K562 (cell line): ENCODE measurements at regions not wholly inside any gene's neighbourhood (a gene's known extent, or its start where the extent isn't known, plus 50 kb on each side); places are given as distances from the start of the nearest gene placed in this dataset.

Experiments
- ATAC-seq: fragments of 200-7000 bp; cut with Tn5 transposase; 3 replicates; pipeline ENCODE4 v1.9.1; 2020; ENCODE audit warnings: moderate library complexity
- BruUV-seq: library from RNA; stranded (reverse); fragments of 400-500 nt; replicated peaks from 2 replicates; lab custom pipeline; 2021; lab: Mats Ljungman, UMichigan
- CTCF ChIA-PET: fragments of 300-600 bp; formaldehyde crosslinking; extraction: SDS; loops from one replicate; lab custom pipeline; 2021; ENCODE audit warnings: low intra/inter-chr PET ratio; lab: Yijun Ruan, JAX
- POLR2A ChIA-PET: fragments of 300-600, 350-650 bp; sonication (Branson Sonifier 250); formaldehyde crosslinking; extraction: SDS; loops from one replicate; lab custom pipeline; 2021; ENCODE audit warnings: antibody characterized with exemption, inconsistent platforms; lab: Yijun Ruan, JAX
- DNase-seq, 4 experiments: peaks; one replicate each; pipeline versions ENCODE4 v3.0.0 to v3.0.0-alpha.2; 2011 to 2018; ENCODE audit warnings: low spot score in 3 of 4, mixed read lengths in 3 of 4; ENCODE audit errors: extremely low read depth in 1 of 4
- FAIRE-seq: peaks from 2 replicates; lab custom pipeline; 2011; peaks lifted over from hg19 to GRCh38; lab: Jason Lieb, UNC
- H2AFZ ChIP-seq: 2 replicates; pipeline ENCODE4 v1.6.0; 2011; ENCODE audit warnings: low read depth, low read length, control low read depth, inconsistent platforms
- H3K27ac ChIP-seq: fragments of 200-600 bp; 3 replicates; pipeline ENCODE4 v1.8.0; 2011; ENCODE audit warnings: low read depth, mild to moderate bottlenecking, control low read depth, inconsistent platforms, low read length, moderate library complexity, mixed read lengths; ENCODE audit errors: extremely low read depth
- H3K27me3 ChIP-seq, 2 experiments: fragments of 300-600 bp in 1 of 2; 2 replicates in 1 of 2; 3 replicates in 1 of 2; pipeline versions ENCODE4 v1.6.0 to v1.8.0; 2011; ENCODE audit warnings: inconsistent platforms in 2 of 2, low read length in 2 of 2, mild to moderate bottlenecking in 1 of 2, mixed read lengths in 1 of 2, moderate library complexity in 1 of 2; ENCODE audit not compliant: control insufficient read depth in 2 of 2, insufficient read depth in 2 of 2
- H3K36me3 ChIP-seq: fragments of 300-600 bp; 3 replicates; pipeline ENCODE4 v1.8.0; 2011; ENCODE audit warnings: mild to moderate bottlenecking, low read length, inconsistent platforms; ENCODE audit not compliant: control insufficient read depth, insufficient read depth
- H3K4me1 ChIP-seq, 2 experiments: fragments of 200-600 bp in 1 of 2; replicated peaks in 1 of 2; 2 replicates in 1 of 2; 3 replicates in 1 of 2; pipeline versions ENCODE4 v1.5.1 to v1.8.0; 2011; ENCODE audit warnings: inconsistent platforms in 2 of 2, low read length in 2 of 2, mild to moderate bottlenecking in 1 of 2, mixed read lengths in 1 of 2, moderate library complexity in 1 of 2; ENCODE audit not compliant: control insufficient read depth in 2 of 2, insufficient read depth in 2 of 2
- H3K4me2 ChIP-seq: 2 replicates; pipeline ENCODE4 v1.6.1; 2011; ENCODE audit warnings: low read length, control low read depth, inconsistent platforms, mixed read lengths; ENCODE audit not compliant: insufficient read depth
- H3K4me3 ChIP-seq: fragments of 200-600 bp; sonication (generic), shearing (Covaris generic); 2 replicates; pipeline ENCODE4 v1.5.1; 2016; ENCODE audit warnings: control low read depth, inconsistent platforms
- H3K79me2 ChIP-seq: fragments of 200-600 bp; 3 replicates; pipeline ENCODE4 v1.8.0; 2011; ENCODE audit warnings: low read length, inconsistent platforms; ENCODE audit not compliant: control insufficient read depth, insufficient read depth
- H3K9ac ChIP-seq, 2 experiments: 2 replicates each; pipeline versions ENCODE4 v1.6.0 to v1.6.1; 2011; ENCODE audit warnings: low read depth in 2 of 2, low read length in 2 of 2, control low read depth in 1 of 2, inconsistent platforms in 1 of 2, mild to moderate bottlenecking in 1 of 2, mixed read lengths in 1 of 2; ENCODE audit not compliant: insufficient read depth in 1 of 2
- H3K9me1 ChIP-seq: one replicate; pipeline ENCODE4 v1.6.0; 2011; ENCODE audit warnings: inconsistent platforms, mild to moderate bottlenecking, low read length, moderate library complexity; ENCODE audit not compliant: control insufficient read depth, insufficient read depth
- H3K9me3 ChIP-seq: replicated peaks from 2 replicates; pipeline ENCODE4 v1.5.1; 2011; ENCODE audit warnings: low read depth, low read length, inconsistent platforms; ENCODE audit not compliant: control insufficient read depth, insufficient read depth
- H4K20me1 ChIP-seq: replicated peaks from 2 replicates; pipeline ENCODE4 v1.6.1; 2011; ENCODE audit warnings: low read length, inconsistent platforms, mixed read lengths; ENCODE audit not compliant: control insufficient read depth, insufficient read depth
- BCL6 ChIP-seq: fragments of 250-450 bp; sonication (Bioruptor Pico); IDR thresholded peaks from 2 replicates; pipeline ENCODE4 v1.4.0; 2020
- MTA1 ChIP-seq: fragments of 450-650 bp; IDR thresholded peaks from 2 replicates; pipeline ENCODE4 v1.6.1; 2017; ENCODE audit warnings: borderline replicate concordance
- SETDB1 ChIP-seq: IDR thresholded peaks from one replicate; pipeline ENCODE4 v1.6.1; 2012; ENCODE audit warnings: low read length, control low read depth, inconsistent platforms
- SMARCB1 ChIP-seq: IDR thresholded peaks from 2 replicates; pipeline ENCODE4 v1.6.1; 2011; ENCODE audit warnings: improper control_type of control experiment, low read depth; ENCODE audit not compliant: insufficient read length
- SMC3 ChIP-seq: conservative IDR thresholded peaks from 2 replicates; pipeline ENCODE4 v1.6.1; 2011; ENCODE audit warnings: low read depth, low read length, improper control_type of control experiment; ENCODE audit not compliant: insufficient read depth
- XRCC4 ChIP-seq: IDR thresholded peaks from one replicate; pipeline ENCODE4 v1.6.1; 2011; ENCODE audit not compliant: insufficient read depth, insufficient read length; ENCODE audit errors: extremely low read depth
- WGBS: fragments of 100-300 bp; shearing (Covaris generic); methylation state at CpG from one replicate; pipeline ENCODE4 v1.1.6; 2016; ENCODE audit warnings: low coverage, mixed read lengths; ENCODE audit not compliant: insufficient coverage; ENCODE audit errors: missing lambda C conversion rate; 5-methylcytosine and 5-hydroxymethylcytosine counted together
- in situ Hi-C: fragments of 300-500 bp; cut with MboI; formaldehyde crosslinking; loops from 4 replicates; pipeline ENCODE4 v1.15.0; 2018; ENCODE audit warnings: inconsistent platforms, mixed read lengths
- intact Hi-C: fragments of 100-400 bp; cut with micrococcal nuclease; formaldehyde crosslinking; loops from 2 replicates; pipeline ENCODE4 v1.14.2; 2022
- TF ChIP-seq, protein P1 (sequence below): fragments of 450-650 bp; formaldehyde crosslinking; conservative IDR thresholded peaks from 2 replicates; pipeline ENCODE4 v1.4.0; 2022; ENCODE audit warnings: mild to moderate bottlenecking, missing genetic modification characterization

- Histone ChIP-seq H3K36me3 (no peaks in the 10 kb centered on the region), H3K9ac (no peak overlapping the region), H3K4me3 (no peak overlapping the region), H3K27me3 (peaks cover 0 to 5% of the 10 kb centered on the region in 2 experiments; a peak in 1 of 5 replicates), H2AFZ (no peak overlapping the region), H4K20me1 (no peaks in the 10 kb centered on the region; the same call in 1 of the 2 replicates), H3K4me2 (no peak overlapping the region), H3K9me3 (no peaks in the 10 kb centered on the region), H3K4me1 (no peaks in the 10 kb centered on the region), H3K27ac (no peak overlapping the region), H3K9me1 (no peaks in the 10 kb centered on the region), H3K79me2 (no peaks in the 10 kb centered on the region)
- intact Hi-C loops (no loop called here), in situ Hi-C loops (no loop called here)
- 0% methylated on average over 10 of the region's 10 CpGs for whole genome bisulfite sequencing
- ATAC-seq (no peak), FAIRE-seq (no peak), DNase-seq (no peak)
- TF ChIP-seq SMARCB1 = no peak
- TF ChIP-seq, protein P1, sequence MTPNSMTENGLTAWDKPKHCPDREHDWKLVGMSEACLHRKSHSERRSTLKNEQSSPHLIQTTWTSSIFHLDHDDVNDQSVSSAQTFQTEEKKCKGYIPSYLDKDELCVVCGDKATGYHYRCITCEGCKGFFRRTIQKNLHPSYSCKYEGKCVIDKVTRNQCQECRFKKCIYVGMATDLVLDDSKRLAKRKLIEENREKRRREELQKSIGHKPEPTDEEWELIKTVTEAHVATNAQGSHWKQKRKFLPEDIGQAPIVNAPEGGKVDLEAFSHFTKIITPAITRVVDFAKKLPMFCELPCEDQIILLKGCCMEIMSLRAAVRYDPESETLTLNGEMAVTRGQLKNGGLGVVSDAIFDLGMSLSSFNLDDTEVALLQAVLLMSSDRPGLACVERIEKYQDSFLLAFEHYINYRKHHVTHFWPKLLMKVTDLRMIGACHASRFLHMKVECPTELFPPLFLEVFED (CRISPR knock-in tag) = no peak
- no peak for TF ChIP-seq MTA1
- no peak for TF ChIP-seq BCL6 (CRISPR knock-in tag)
- no peak for TF ChIP-seq SMC3
- TF ChIP-seq XRCC4 = no peak
- no peak for TF ChIP-seq SETDB1
- ChIA-PET POLR2A (interaction anchor here (0.6 to 1.0 kb wide), 2 partner anchors 9 to 28 kb away, joined by 3 to 4 read pairs; no protein-coding TSS in a partner anchor), CTCF (no interaction called here)
- BruUV-seq = no TSS peak
These were observed 261.0 kb downstream of the TLE3 start for GRCh38 chr15:69836526-69837230.
